GM21717 (cell line): ENCODE measurements at regions not wholly inside any gene's neighbourhood (a gene's known extent, or its start where the extent isn't known, plus 50 kb on each side); places are given as distances from the start of the nearest gene placed in this dataset.

Experiments used
- ATAC-seq: cut with Tn5 transposase; IDR thresholded peaks from one replicate; pipeline ENCODE4 v1.9.1; 2021; ENCODE audit warnings: mild to moderate bottlenecking, moderate library complexity; ENCODE audit not compliant: unreplicated experiment

GRCh38 chr4:28117084-28117682 lies 1256.5 kb downstream of the STIM2 start:
- no peak for ATAC-seq

GRCh38 chr4:28146191-28146590 lies 1285.5 kb downstream of the STIM2 start:
- ATAC-seq: no peak

- no peak for ATAC-seq
Measured at GRCh38 chr4:28148221-28148620, 1287.6 kb downstream of the STIM2 start.

GRCh38 chr4:28149762-28150161 lies 1289.1 kb downstream of the STIM2 start:
- no peak for ATAC-seq

GRCh38 chr4:28151314-28151713 lies 1290.7 kb downstream of the STIM2 start:
- no peak for ATAC-seq

GRCh38 chr4:28167411-28167810 lies 1306.8 kb downstream of the STIM2 start:
- no peak for ATAC-seq

GRCh38 chr4:28176942-28177341 lies 1316.3 kb downstream of the STIM2 start:
- no peak for ATAC-seq

GRCh38 chr4:28177641-28178040 lies 1317.0 kb downstream of the STIM2 start:
- ATAC-seq: no peak

GRCh38 chr4:28179126-28179525 lies 1318.5 kb downstream of the STIM2 start:
- no peak for ATAC-seq

GRCh38 chr4:28209371-28209924 lies 1348.8 kb downstream of the STIM2 start:
- no peak for ATAC-seq

- ATAC-seq: no peak
Measured at GRCh38 chr4:28211676-28212470, 1351.2 kb downstream of the STIM2 start.

- no peak for ATAC-seq
Measured at GRCh38 chr4:28221536-28221935, 1360.9 kb downstream of the STIM2 start.

GRCh38 chr4:28225050-28225449 lies 1364.4 kb downstream of the STIM2 start:
- ATAC-seq: no peak

GRCh38 chr4:28225689-28226353 lies 1365.2 kb downstream of the STIM2 start:
- ATAC-seq: no peak

- ATAC-seq: no peak
Measured at GRCh38 chr4:28226962-28227361, 1366.3 kb downstream of the STIM2 start.

- ATAC-seq: no peak
Measured at GRCh38 chr4:28227764-28228163, 1367.1 kb downstream of the STIM2 start.

GRCh38 chr4:28228561-28229491 lies 1368.2 kb downstream of the STIM2 start:
- no peak for ATAC-seq

GRCh38 chr4:28232376-28232775 lies 1371.7 kb downstream of the STIM2 start:
- no peak for ATAC-seq

GRCh38 chr4:28232951-28233350 lies 1372.3 kb downstream of the STIM2 start:
- ATAC-seq: no peak

GRCh38 chr4:28233724-28234123 lies 1373.1 kb downstream of the STIM2 start:
- no peak for ATAC-seq

GRCh38 chr4:28238876-28239275 lies 1378.2 kb downstream of the STIM2 start:
- ATAC-seq: no peak
